CD14-positive monocyte (primary cell): ENCODE measurements at regions not wholly inside any gene's neighbourhood (a gene's known extent, or its start where the extent isn't known, plus 50 kb on each side); places are given as distances from the start of the nearest gene placed in this dataset.
A peak's percentile ranks its signal among the peaks of the same experiment; 100 is the strongest.

Experiments
- DNase-seq, 3 donors: peaks; one replicate each; pipeline ENCODE4 v3.0.0-alpha.2; 2011 to 2022
- H2AFZ ChIP-seq: 2 replicates; pipeline ENCODE4 v1.6.0; 2012; ENCODE audit warnings: mild to moderate bottlenecking, low read depth, low read length, inconsistent platforms; ENCODE audit not compliant: insufficient read depth, poor library complexity, severe bottlenecking
- H3K27ac ChIP-seq, 2 donors: 1 replicate in 1 of 2; 2 replicates in 1 of 2; pipeline ENCODE4 v1.5.1; 2012 to 2013; ENCODE audit warnings: low read length in 2 of 2, control low read depth in 1 of 2, inconsistent platforms in 1 of 2, low read depth in 1 of 2, mild to moderate bottlenecking in 1 of 2
- H3K27me3 ChIP-seq, 2 donors: one replicate each; pipeline versions ENCODE4 v1.6.0 to v1.6.1; 2011 to 2013; ENCODE audit warnings: low read length in 2 of 2; ENCODE audit not compliant: control insufficient read depth in 2 of 2, insufficient read depth in 2 of 2
- H3K36me3 ChIP-seq, 2 donors: replicated peaks in 1 of 2; 1 replicate in 1 of 2; 2 replicates in 1 of 2; pipeline versions ENCODE4 v1.5.1 to v1.6.1; 2012 to 2013; ENCODE audit warnings: low read length in 2 of 2, control low read depth in 1 of 2, inconsistent platforms in 1 of 2, mild to moderate bottlenecking in 1 of 2; ENCODE audit not compliant: insufficient read depth in 2 of 2, control insufficient read depth in 1 of 2
- H3K4me1 ChIP-seq, 2 donors: 1 replicate in 1 of 2; 2 replicates in 1 of 2; pipeline versions ENCODE4 v1.5.1 to v1.6.1; 2012 to 2013; ENCODE audit warnings: low read length in 2 of 2, control low read depth in 1 of 2, inconsistent platforms in 1 of 2, mild to moderate bottlenecking in 1 of 2, moderate library complexity in 1 of 2; ENCODE audit not compliant: insufficient read depth in 2 of 2, control insufficient read depth in 1 of 2
- H3K4me2 ChIP-seq: replicated peaks from 2 replicates; pipeline ENCODE3; 2012; ENCODE audit warnings: low read length, moderate library complexity, mild to moderate bottlenecking; ENCODE audit not compliant: poor library complexity, severe bottlenecking; ENCODE audit errors: extremely low read depth
- H3K4me3 ChIP-seq, 3 experiments: fragments of 200-600 bp in 1 of 3; sonication (generic) in 1 of 3; replicated peaks in 1 of 3; 1 replicate in 2 of 3; 2 replicates in 1 of 3; pipeline ENCODE4 v1.5.1; 2011 to 2013; ENCODE audit warnings: low read length in 3 of 3, mild to moderate bottlenecking in 3 of 3, control low read depth in 2 of 3, low read depth in 2 of 3, inconsistent platforms in 1 of 3, moderate library complexity in 1 of 3
- H3K79me2 ChIP-seq: 2 replicates; pipeline ENCODE4 v1.6.0; 2012; ENCODE audit warnings: mild to moderate bottlenecking, control low read depth, inconsistent platforms, low read length, moderate library complexity; ENCODE audit not compliant: insufficient read depth
- H3K9ac ChIP-seq: 2 replicates; pipeline ENCODE4 v1.6.0; 2017; ENCODE audit warnings: low read length, mild to moderate bottlenecking; ENCODE audit not compliant: insufficient read depth, poor library complexity, severe bottlenecking
- H3K9me3 ChIP-seq, 2 donors: replicated peaks in 1 of 2; 1 replicate in 1 of 2; 2 replicates in 1 of 2; pipeline versions ENCODE4 v1.5.1 to v1.6.1; 2012 to 2013; ENCODE audit warnings: low read length in 2 of 2, control low read depth in 1 of 2; ENCODE audit not compliant: control insufficient read depth in 1 of 2, insufficient read depth in 1 of 2
- H4K20me1 ChIP-seq: 2 replicates; pipeline ENCODE4 v1.6.0; 2012; ENCODE audit warnings: mild to moderate bottlenecking, low read length, control low read depth, moderate library complexity; ENCODE audit not compliant: insufficient read depth
- H3K27ac Mint-ChIP-seq, 7 donors: one replicate each; pipeline ENCODE4 v1.8.0; 2020; ENCODE audit warnings: mild to moderate bottlenecking in 7 of 7, mixed read lengths in 7 of 7, moderate library complexity in 6 of 7, inconsistent platforms in 2 of 7
- H3K27me3 Mint-ChIP-seq, 3 donors: one replicate each; pipeline ENCODE4 v1.8.0; 2021 to 2022; ENCODE audit warnings: low read depth in 3 of 3, mild to moderate bottlenecking in 3 of 3, mixed read lengths in 3 of 3, moderate library complexity in 3 of 3, inconsistent platforms in 1 of 3
- H3K36me3 Mint-ChIP-seq, 2 donors: one replicate each; pipeline ENCODE4 v1.8.0; 2020; ENCODE audit warnings: mixed read lengths in 2 of 2, inconsistent platforms in 1 of 2, mild to moderate bottlenecking in 1 of 2
- H3K4me1 Mint-ChIP-seq: one replicate; pipeline ENCODE4 v1.8.0; 2020; ENCODE audit warnings: mild to moderate bottlenecking, mixed read lengths
- H3K4me3 Mint-ChIP-seq, 2 donors: one replicate each; pipeline ENCODE4 v1.8.0; 2020; ENCODE audit warnings: mild to moderate bottlenecking in 2 of 2, mixed read lengths in 2 of 2, moderate library complexity in 1 of 2
- H3K9me3 Mint-ChIP-seq, 7 donors: one replicate each; pipeline ENCODE4 v1.8.0; 2020 to 2022; ENCODE audit warnings: mixed read lengths in 7 of 7, mild to moderate bottlenecking in 6 of 7, moderate library complexity in 6 of 7, inconsistent platforms in 2 of 7
- CTCF ChIP-seq: fragments of 200-600 bp; IDR thresholded peaks from one replicate; pipeline ENCODE4 v1.8.0; 2022; ENCODE audit warnings: antibody characterized with exemption, mild to moderate bottlenecking
- WGBS: methylation state at CpG from one replicate; pipeline ENCODE4 v1.1.5; 2013; ENCODE audit warnings: missing lambda C conversion rate; ENCODE audit not compliant: insufficient coverage; 5-methylcytosine and 5-hydroxymethylcytosine counted together
- intact Hi-C, 2 donors: fragments of 100-400 bp; cut with micrococcal nuclease; formaldehyde crosslinking; loops; one replicate each; pipeline versions ENCODE4 v1.15.0 to v1.15.1; 2023

GRCh38 chr2:48135797-48136196 is 178.7 kb upstream of the FOXN2 start:
- intact Hi-C loops = no loop called here
- Histone ChIP-seq H3K36me3 (no peaks in the 10 kb centered on the region), H3K27ac (no peak overlapping the region), H3K9ac (no peak overlapping the region), H3K4me2 (no peak overlapping the region), H3K79me2 (no peaks in the 10 kb centered on the region), H3K9me3 (no peaks in the 10 kb centered on the region), H3K4me3 (no peak overlapping the region), H4K20me1 (no peaks in the 10 kb centered on the region), H2AFZ (no peak overlapping the region), H3K27me3 (no peaks in the 10 kb centered on the region), H3K4me1 (no peaks in the 10 kb centered on the region)
- Mint-ChIP-seq H3K36me3 (no peaks in the 10 kb centered on the region), H3K9me3 (peaks cover 0 to 5% (median 2%) of the 10 kb centered on the region in 7 donors), H3K27me3 (no peaks in the 10 kb centered on the region), H3K27ac (no peak overlapping the region), H3K4me3 (no peak overlapping the region), H3K4me1 (peaks cover 9% of the 10 kb centered on the region)
- WGBS = 100% methylated on average over 1 of the region's 1 CpG
- DNase-seq = no peak
- TF ChIP-seq CTCF = no peak

- Mint-ChIP-seq H3K4me3 (no peak overlapping the region), H3K9me3 (peaks cover 0 to 5% (median 4%) of the 10 kb centered on the region in 7 donors), H3K27ac (peak overlapping the region in 1 of 7 donors; percentile 23), H3K4me1 (peaks cover 6% of the 10 kb centered on the region), H3K36me3 (peaks cover 0 to 6% of the 10 kb centered on the region in 2 donors), H3K27me3 (no peaks in the 10 kb centered on the region)
- Histone ChIP-seq H3K27ac (no peak overlapping the region), H2AFZ (no peak overlapping the region), H3K4me2 (no peak overlapping the region), H3K27me3 (no peaks in the 10 kb centered on the region), H3K4me3 (no peak overlapping the region), H3K36me3 (no peaks in the 10 kb centered on the region), H4K20me1 (no peaks in the 10 kb centered on the region), H3K4me1 (no peaks in the 10 kb centered on the region), H3K9ac (no peak overlapping the region), H3K79me2 (no peaks in the 10 kb centered on the region), H3K9me3 (no peaks in the 10 kb centered on the region)
- 75% methylated on average over 1 of the region's 1 CpG for WGBS
- no peak for TF ChIP-seq CTCF
- no peak for DNase-seq
- intact Hi-C loops = no loop called here
These were observed 176.7 kb upstream of the FOXN2 start for GRCh38 chr2:48137829-48138228.
